Uterus (tissue), 2 donors: ENCODE measurements at regions not wholly inside any gene's neighbourhood (a gene's known extent, or its start where the extent isn't known, plus 50 kb on each side); places are given as distances from the start of the nearest gene placed in this dataset.

Source experiments
- CTCF ChIP-seq, 4 experiments: fragments of 200-600 bp in 2 of 4; fragments of 450-650 bp in 2 of 4; sonication (generic) in 2 of 4; IDR thresholded peaks; one replicate each; pipeline ENCODE4 v1.5.1; 2016 to 2019; ENCODE audit warnings: antibody characterized with exemption in 4 of 4, mild to moderate bottlenecking in 2 of 4, moderate library complexity in 1 of 4
- POLR2A ChIP-seq, 2 donors: fragments of 450-650 bp; IDR thresholded peaks; one replicate each; pipeline ENCODE4 v1.6.1; 2016; ENCODE audit warnings: antibody characterized with exemption in 2 of 2, mild to moderate bottlenecking in 1 of 2, moderate library complexity in 1 of 2

- no peak for TF ChIP-seq CTCF (IDR thresholded peaks at IDR 0.05)
- TF ChIP-seq POLR2A (IDR thresholded peaks at IDR 0.05), result no peak
Observed at GRCh38 chr5:77947041-77947428, 170.9 kb upstream of the TBCA start.
